H9 (cell line): ENCODE measurements at regions not wholly inside any gene's neighbourhood (a gene's known extent, or its start where the extent isn't known, plus 50 kb on each side); places are given as distances from the start of the nearest gene placed in this dataset.
A peak's percentile ranks its signal among the peaks of the same experiment; 100 is the strongest.

Experiments
- DNase-seq: peaks from one replicate; pipeline ENCODE4 v3.0.0-alpha.2; 2017
- H2AFZ ChIP-seq: one replicate; pipeline ENCODE4 v1.6.1; 2013; ENCODE audit warnings: mild to moderate bottlenecking, low read length, control low read depth, moderate library complexity
- H2AK5ac ChIP-seq: 2 replicates; pipeline ENCODE4 v1.6.1; 2013; ENCODE audit warnings: low read length, control low read depth, mixed read lengths; ENCODE audit not compliant: insufficient read length
- H2BK120ac ChIP-seq: one replicate; pipeline ENCODE4 v1.6.1; 2013; ENCODE audit warnings: low read depth, mild to moderate bottlenecking, low read length, control low read depth, inconsistent platforms; ENCODE audit not compliant: poor library complexity, severe bottlenecking
- H2BK12ac ChIP-seq: 2 replicates; pipeline ENCODE4 v1.6.1; 2013; ENCODE audit warnings: low read length, control low read depth, mixed read lengths, low read depth; ENCODE audit not compliant: insufficient read length
- H2BK15ac ChIP-seq: 2 replicates; pipeline ENCODE4 v1.6.1; 2013; ENCODE audit warnings: low read depth, low read length, control low read depth
- H2BK20ac ChIP-seq: one replicate; pipeline ENCODE4 v1.6.1; 2013; ENCODE audit warnings: low read depth, mild to moderate bottlenecking, low read length, control low read depth, inconsistent platforms; ENCODE audit not compliant: poor library complexity, severe bottlenecking
- H2BK5ac ChIP-seq: 2 replicates; pipeline ENCODE4 v1.6.1; 2013; ENCODE audit warnings: low read length, control low read depth, mixed read lengths; ENCODE audit not compliant: insufficient read length
- H3K14ac ChIP-seq: 2 replicates; pipeline ENCODE4 v1.6.1; 2013; ENCODE audit warnings: low read length, control low read depth; ENCODE audit not compliant: insufficient read depth
- H3K18ac ChIP-seq: 2 replicates; pipeline ENCODE4 v1.6.1; 2013; ENCODE audit warnings: low read depth, mild to moderate bottlenecking, mixed read lengths, low read length, control low read depth; ENCODE audit not compliant: insufficient read length
- H3K23ac ChIP-seq: 2 replicates; pipeline ENCODE4 v1.6.1; 2013; ENCODE audit warnings: low read length, control low read depth, mixed read lengths, low read depth; ENCODE audit not compliant: insufficient read length
- H3K23me2 ChIP-seq: 2 replicates; pipeline ENCODE4 v1.6.1; 2013; ENCODE audit warnings: low read depth, mild to moderate bottlenecking, mixed read lengths, low read length, control low read depth; ENCODE audit not compliant: insufficient read length, poor library complexity, severe bottlenecking
- H3K27ac ChIP-seq: 2 replicates; pipeline ENCODE4 v1.5.1; 2013; ENCODE audit warnings: low read length, control low read depth, mixed read lengths, low read depth; ENCODE audit not compliant: insufficient read length
- H3K27me3 ChIP-seq: 2 replicates; pipeline ENCODE4 v1.6.1; 2013; ENCODE audit warnings: low read length, control low read depth, inconsistent platforms; ENCODE audit not compliant: insufficient read depth
- H3K4ac ChIP-seq: 2 replicates; pipeline ENCODE4 v1.6.1; 2013; ENCODE audit warnings: low read depth, mild to moderate bottlenecking, control low read depth, inconsistent platforms, low read length, moderate library complexity
- H3K4me1 ChIP-seq: 2 replicates; pipeline ENCODE4 v1.6.1; 2013; ENCODE audit warnings: low read length, control low read depth, inconsistent platforms; ENCODE audit not compliant: insufficient read depth
- H3K4me2 ChIP-seq: 2 replicates; pipeline ENCODE4 v1.6.1; 2013; ENCODE audit warnings: low read length, control low read depth, mixed read lengths; ENCODE audit not compliant: insufficient read length, insufficient read depth
- H3K56ac ChIP-seq: 2 replicates; pipeline ENCODE4 v1.6.1; 2013; ENCODE audit warnings: low read depth, mild to moderate bottlenecking, mixed read lengths, low read length, control low read depth; ENCODE audit not compliant: insufficient read length
- H3K79me1 ChIP-seq: 2 replicates; pipeline ENCODE4 v1.6.1; 2013; ENCODE audit warnings: low read depth, mild to moderate bottlenecking, moderate library complexity, low read length, control low read depth, inconsistent platforms; ENCODE audit not compliant: insufficient read depth, poor library complexity, severe bottlenecking
- H3K79me2 ChIP-seq: 2 replicates; pipeline ENCODE4 v1.6.1; 2013; ENCODE audit warnings: low read length, control low read depth, inconsistent platforms; ENCODE audit not compliant: insufficient read depth
- H3K9ac ChIP-seq: 2 replicates; pipeline ENCODE4 v1.6.1; 2013; ENCODE audit warnings: low read length, control low read depth, mixed read lengths; ENCODE audit not compliant: insufficient read length; ENCODE audit errors: extremely low read depth
- H3K9me3 ChIP-seq: one replicate; pipeline ENCODE4 v1.6.1; 2013; ENCODE audit warnings: low read depth, low read length, inconsistent platforms; ENCODE audit not compliant: control insufficient read depth
- H3T11ph ChIP-seq: one replicate; pipeline ENCODE4 v1.6.1; 2013; ENCODE audit warnings: mild to moderate bottlenecking, low read length, control low read depth, inconsistent platforms
- H4K20me1 ChIP-seq: one replicate; pipeline ENCODE4 v1.6.1; 2013; ENCODE audit not compliant: control insufficient read depth, insufficient read length, insufficient read depth
- H4K5ac ChIP-seq: 2 replicates; pipeline ENCODE4 v1.6.1; 2013; ENCODE audit warnings: low read depth, mild to moderate bottlenecking, mixed read lengths, low read length, control low read depth; ENCODE audit not compliant: insufficient read length
- H4K8ac ChIP-seq: replicated peaks from 2 replicates; pipeline ENCODE4 v1.6.1; 2013; ENCODE audit warnings: low read length, control low read depth, mixed read lengths, low read depth; ENCODE audit not compliant: insufficient read length
- H4K91ac ChIP-seq: 2 replicates; pipeline ENCODE4 v1.6.1; 2013; ENCODE audit warnings: low read depth, mild to moderate bottlenecking, moderate library complexity, mixed read lengths, low read length, control low read depth; ENCODE audit not compliant: insufficient read length
- H3K27ac Mint-ChIP-seq, 3 experiments: 2 replicates in 2 of 3; 3 replicates in 1 of 3; pipeline ENCODE4 v1.8.0; 2020 to 2021; ENCODE audit warnings: mixed read lengths in 3 of 3, mild to moderate bottlenecking in 1 of 3, moderate library complexity in 1 of 3
- H3K27me3 Mint-ChIP-seq: 2 replicates; pipeline ENCODE4 v1.8.0; 2021; ENCODE audit warnings: low read depth, mild to moderate bottlenecking, moderate library complexity, mixed read lengths
- H3K36me3 Mint-ChIP-seq, 3 experiments: 2 replicates in 2 of 3; 3 replicates in 1 of 3; pipeline ENCODE4 v1.8.0; 2020 to 2021; ENCODE audit warnings: low read depth in 3 of 3, mixed read lengths in 3 of 3; ENCODE audit not compliant: insufficient read depth in 1 of 3
- H3K4me1 Mint-ChIP-seq, 2 experiments: 2 replicates each; pipeline ENCODE4 v1.8.0; 2020; ENCODE audit warnings: mixed read lengths in 2 of 2
- H3K4me3 Mint-ChIP-seq, 2 experiments: 2 replicates in 1 of 2; 3 replicates in 1 of 2; pipeline ENCODE4 v1.8.0; 2020 to 2021; ENCODE audit warnings: mild to moderate bottlenecking in 2 of 2, mixed read lengths in 2 of 2, moderate library complexity in 1 of 2
- H3K9me3 Mint-ChIP-seq, 2 experiments: 2 replicates in 1 of 2; 3 replicates in 1 of 2; pipeline ENCODE4 v1.8.0; 2020; ENCODE audit warnings: mild to moderate bottlenecking in 2 of 2, mixed read lengths in 2 of 2, moderate library complexity in 1 of 2
- WGBS: extraction: QIAGEN DNeasy Blood & Tissue Kit; methylation state at CpG from one replicate; pipeline ENCODE4 v1.1.7; 2013; ENCODE audit warnings: missing lambda C conversion rate, low lambda C conversion rate, mixed read lengths; ENCODE audit not compliant: insufficient read length; ENCODE audit errors: extremely low coverage; 5-methylcytosine and 5-hydroxymethylcytosine counted together
- TF ChIP-seq, protein P1 (sequence below): fragments of 200-600 bp; sonication (generic); conservative IDR thresholded peaks from 3 replicates; pipeline ENCODE4 v1.8.0; 2021; ENCODE audit warnings: antibody characterized with exemption, mild to moderate bottlenecking

DNA sequence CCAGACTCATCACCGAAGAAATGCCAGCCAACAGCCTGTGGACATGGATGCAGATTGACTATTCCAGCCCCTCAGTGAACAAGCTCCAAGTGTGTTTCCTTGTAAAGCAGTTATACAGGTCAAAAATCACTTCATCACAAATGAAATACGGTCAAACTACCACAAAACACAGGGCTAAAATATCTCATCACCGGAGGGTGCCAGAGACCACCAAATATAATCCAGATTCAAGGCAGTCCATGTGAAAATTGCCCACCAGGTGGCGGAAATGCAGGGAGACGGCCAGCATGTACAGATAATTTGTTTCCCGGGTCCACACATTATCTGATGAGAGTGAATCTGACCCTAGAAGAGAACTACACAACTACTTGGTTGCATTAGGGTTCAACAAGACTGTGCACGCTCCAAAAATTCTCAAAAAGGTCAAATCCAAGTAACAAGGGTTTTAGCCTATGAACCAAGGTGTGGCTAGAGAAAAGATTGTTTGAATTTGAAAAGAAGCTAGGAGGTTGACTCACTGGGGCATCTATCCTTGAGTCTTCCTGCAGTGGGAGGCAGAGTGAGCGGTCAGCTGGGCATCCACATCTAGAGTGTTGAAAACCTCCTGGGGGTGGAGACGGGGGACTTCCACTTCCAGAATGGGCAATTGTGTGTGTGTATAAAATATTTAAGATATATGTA is 71.7 kb downstream of the IGLL5 start:
- Mint-ChIP-seq H3K27me3 (peaks cover 83% of the 10 kb centered on the region), H3K36me3 (peaks cover 0 to 12% (median 4%) of the 10 kb centered on the region in 3 experiments; a peak in 4 of 7 replicates), H3K27ac (no peak overlapping the region), H3K4me1 (peaks cover 9 to 11% of the 10 kb centered on the region in 2 experiments), H3K9me3 (peaks cover 14 to 28% of the 10 kb centered on the region in 2 experiments), H3K4me3 (no peak overlapping the region)
- TF ChIP-seq, protein P1, sequence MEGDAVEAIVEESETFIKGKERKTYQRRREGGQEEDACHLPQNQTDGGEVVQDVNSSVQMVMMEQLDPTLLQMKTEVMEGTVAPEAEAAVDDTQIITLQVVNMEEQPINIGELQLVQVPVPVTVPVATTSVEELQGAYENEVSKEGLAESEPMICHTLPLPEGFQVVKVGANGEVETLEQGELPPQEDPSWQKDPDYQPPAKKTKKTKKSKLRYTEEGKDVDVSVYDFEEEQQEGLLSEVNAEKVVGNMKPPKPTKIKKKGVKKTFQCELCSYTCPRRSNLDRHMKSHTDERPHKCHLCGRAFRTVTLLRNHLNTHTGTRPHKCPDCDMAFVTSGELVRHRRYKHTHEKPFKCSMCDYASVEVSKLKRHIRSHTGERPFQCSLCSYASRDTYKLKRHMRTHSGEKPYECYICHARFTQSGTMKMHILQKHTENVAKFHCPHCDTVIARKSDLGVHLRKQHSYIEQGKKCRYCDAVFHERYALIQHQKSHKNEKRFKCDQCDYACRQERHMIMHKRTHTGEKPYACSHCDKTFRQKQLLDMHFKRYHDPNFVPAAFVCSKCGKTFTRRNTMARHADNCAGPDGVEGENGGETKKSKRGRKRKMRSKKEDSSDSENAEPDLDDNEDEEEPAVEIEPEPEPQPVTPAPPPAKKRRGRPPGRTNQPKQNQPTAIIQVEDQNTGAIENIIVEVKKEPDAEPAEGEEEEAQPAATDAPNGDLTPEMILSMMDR: peak; percentile 99
- H4K5ac ChIP-seq: no peak overlapping the region
- H3K4me2 ChIP-seq: no peak overlapping the region
- H3K4ac ChIP-seq: no peak overlapping the region
- H3K4me1 ChIP-seq: no peaks in the 10 kb centered on the region
- H2BK12ac ChIP-seq: no peak overlapping the region
- no peak overlapping the region for H2BK5ac ChIP-seq
- no peak overlapping the region for H3K23ac ChIP-seq
- H3K79me2 ChIP-seq: no peaks in the 10 kb centered on the region
- H3K9ac ChIP-seq: no peak overlapping the region
- H3K9me3 ChIP-seq: no peaks in the 10 kb centered on the region
- no peaks in the 10 kb centered on the region for H3K79me1 ChIP-seq
- no peak overlapping the region for H3K56ac ChIP-seq
- no peak overlapping the region for H2AFZ ChIP-seq
- H2BK15ac ChIP-seq: no peak overlapping the region
- H2AK5ac ChIP-seq: no peak overlapping the region
- no peaks in the 10 kb centered on the region for H3K23me2 ChIP-seq
- H2BK20ac ChIP-seq: no peak overlapping the region
- H3T11ph ChIP-seq: no peak overlapping the region
- no peak overlapping the region for H3K14ac ChIP-seq
- H3K18ac ChIP-seq: no peak overlapping the region
- no peak overlapping the region for H4K91ac ChIP-seq
- no CpG with 5 or more reads among the region's 9 CpGs for WGBS
- no peak overlapping the region for H2BK120ac ChIP-seq
- no peaks in the 10 kb centered on the region for H4K20me1 ChIP-seq
- no peak overlapping the region for H4K8ac ChIP-seq
- H3K27me3 ChIP-seq: no peaks in the 10 kb centered on the region; the same call in 1 of the 2 replicates
- peak; percentile 73 for DNase-seq
- no peak overlapping the region for H3K27ac ChIP-seq
